GM12878 (cell line): ENCODE measurements at regions not wholly inside any gene's neighbourhood (a gene's known extent, or its start where the extent isn't known, plus 50 kb on each side); places are given as distances from the start of the nearest gene placed in this dataset.

Source experiments
- ATAC-seq: fragments of 200-7000 bp; cut with Tn5 transposase; 3 replicates; pipeline ENCODE4 v1.9.1; 2020; ENCODE audit warnings: mild to moderate bottlenecking, moderate library complexity
- BruUV-seq: library from RNA; stranded (reverse); fragments of 400-500 nt; replicated peaks from 2 replicates; lab custom pipeline; 2021; lab: Mats Ljungman, UMichigan
- CTCF ChIA-PET: fragments of 300-600 bp; sonication (Branson Sonifier 250); formaldehyde crosslinking; extraction: SDS; loops from one replicate; lab custom pipeline; 2021; ENCODE audit warnings: inconsistent platforms; lab: Yijun Ruan, JAX
- POLR2A ChIA-PET: fragments of 350-600 bp; formaldehyde crosslinking; extraction: SDS; loops from one replicate; lab custom pipeline; 2021; ENCODE audit warnings: inconsistent platforms; lab: Charles Lee
- RAD21 ChIA-PET: fragments of 300-600 bp; sonication (Branson Sonifier 250); formaldehyde crosslinking; loops from one replicate; lab custom pipeline; 2023; ENCODE audit warnings: antibody characterized with exemption; ENCODE audit not compliant: unreplicated experiment; lab: Charles Lee
- SMC1A ChIA-PET: fragments of 300-600 bp; sonication (Branson Sonifier 250); formaldehyde crosslinking; loops from one replicate; lab custom pipeline; 2023; ENCODE audit not compliant: unreplicated experiment, uncharacterized antibody; lab: Charles Lee
- DNase-seq: peaks from one replicate; pipeline ENCODE4 v3.0.0-alpha.2; 2011; ENCODE audit warnings: low read depth, low spot score
- FAIRE-seq: peaks from 3 replicates; lab custom pipeline; 2011; peaks lifted over from hg19 to GRCh38; lab: Jason Lieb, UNC
- H2AFZ ChIP-seq: 2 replicates; pipeline ENCODE4 v1.6.0; 2011; ENCODE audit warnings: low read depth, low read length, control low read depth; ENCODE audit not compliant: control insufficient read depth
- H3K27ac ChIP-seq: 2 replicates; pipeline ENCODE4 v1.5.1; 2011; ENCODE audit warnings: control low read depth; ENCODE audit not compliant: control insufficient read depth, insufficient read depth
- H3K27me3 ChIP-seq, 2 experiments: replicated peaks in 1 of 2; 2 replicates each; pipeline versions ENCODE4 v1.6.0 to v1.6.1; 2011; ENCODE audit warnings: low read length in 1 of 2; ENCODE audit not compliant: control insufficient read depth in 2 of 2, insufficient read depth in 2 of 2
- H3K36me3 ChIP-seq, 2 experiments: 2 replicates each; pipeline ENCODE4 v1.5.1; 2011; ENCODE audit warnings: low read length in 1 of 2; ENCODE audit not compliant: control insufficient read depth in 2 of 2, insufficient read depth in 2 of 2
- H3K4me1 ChIP-seq: 2 replicates; pipeline ENCODE4 v1.6.1; 2011; ENCODE audit warnings: mild to moderate bottlenecking, low read length, moderate library complexity, mixed read lengths; ENCODE audit not compliant: control insufficient read depth, insufficient read depth
- H3K4me2 ChIP-seq: 2 replicates; pipeline ENCODE4 v1.6.0; 2011; ENCODE audit warnings: control low read depth; ENCODE audit not compliant: control insufficient read depth, insufficient read depth
- H3K4me3 ChIP-seq: fragments of 200-600 bp; sonication (generic); 2 replicates; pipeline ENCODE4 v1.5.1; 2016
- H3K79me2 ChIP-seq: 2 replicates; pipeline ENCODE4 v1.6.0; 2011; ENCODE audit warnings: low read length; ENCODE audit not compliant: control insufficient read depth, insufficient read depth
- H3K9ac ChIP-seq: 2 replicates; pipeline ENCODE4 v1.8.0; 2011; ENCODE audit warnings: low read length, control low read depth, mixed read lengths; ENCODE audit not compliant: control insufficient read depth, insufficient read depth
- H3K9me3 ChIP-seq: replicated peaks from 3 replicates; pipeline ENCODE4 v1.5.1; 2011; ENCODE audit warnings: mild to moderate bottlenecking, low read length; ENCODE audit not compliant: control insufficient read depth, insufficient read depth
- H4K20me1 ChIP-seq: 2 replicates; pipeline ENCODE4 v1.6.0; 2011; ENCODE audit not compliant: control insufficient read depth, insufficient read depth
- CEBPB ChIP-seq, 2 experiments: fragments of 150-350 bp in 1 of 2; IDR thresholded peaks; 2 replicates each; pipeline ENCODE4 v1.6.1; 2012 to 2014; ENCODE audit warnings: low read depth in 2 of 2, low read length in 2 of 2, borderline replicate concordance in 1 of 2, inconsistent platforms in 1 of 2
- NFYA ChIP-seq: IDR thresholded peaks from 2 replicates; pipeline ENCODE4 v1.6.1; 2011; ENCODE audit warnings: low read depth, mild to moderate bottlenecking, low read length, improper control_type of control experiment, borderline replicate concordance
- PAX8 ChIP-seq: fragments of 450-650 bp; IDR thresholded peaks from 2 replicates; pipeline ENCODE4 v1.6.1; 2017; ENCODE audit warnings: mild to moderate bottlenecking, moderate library complexity
- SMARCA5 ChIP-seq: fragments of 450-650 bp; IDR thresholded peaks from 2 replicates; pipeline ENCODE4 v1.6.1; 2017; ENCODE audit warnings: mild to moderate bottlenecking
- SRF ChIP-seq, 2 experiments: IDR thresholded peaks; 2 replicates each; pipeline ENCODE4 v1.6.1; 2011; ENCODE audit warnings: low read depth in 2 of 2, low read length in 2 of 2, mild to moderate bottlenecking in 1 of 2, moderate library complexity in 1 of 2
- WGBS: methylation state at CpG from one replicate; pipeline ENCODE4 v1.1.6; 2016; ENCODE audit warnings: low lambda C conversion rate; ENCODE audit not compliant: insufficient replicate concordance, insufficient coverage; ENCODE audit errors: missing lambda C conversion rate; 5-methylcytosine and 5-hydroxymethylcytosine counted together
- in situ Hi-C: fragments of 300-500 bp; cut with MboI; formaldehyde crosslinking; loops from 9 replicates; pipeline ENCODE4 v1.14.3; 2018; ENCODE audit warnings: mixed read lengths
- intact Hi-C: fragments of 100-400 bp; cut with micrococcal nuclease; formaldehyde crosslinking; loops from one replicate; pipeline ENCODE4 v1.14.2; 2022; ENCODE audit not compliant: unreplicated experiment
- TF ChIP-seq, protein P1 (sequence below): fragments of 450-650 bp; IDR thresholded peaks from 2 replicates; pipeline ENCODE4 v1.6.1; 2014; ENCODE audit warnings: mild to moderate bottlenecking
- TF ChIP-seq, protein P2 (sequence below): fragments of 450-650 bp; IDR thresholded peaks from 2 replicates; pipeline ENCODE4 v1.6.1; 2017; ENCODE audit warnings: mild to moderate bottlenecking, low read depth, inconsistent platforms; ENCODE audit not compliant: poor library complexity, severe bottlenecking

DNA sequence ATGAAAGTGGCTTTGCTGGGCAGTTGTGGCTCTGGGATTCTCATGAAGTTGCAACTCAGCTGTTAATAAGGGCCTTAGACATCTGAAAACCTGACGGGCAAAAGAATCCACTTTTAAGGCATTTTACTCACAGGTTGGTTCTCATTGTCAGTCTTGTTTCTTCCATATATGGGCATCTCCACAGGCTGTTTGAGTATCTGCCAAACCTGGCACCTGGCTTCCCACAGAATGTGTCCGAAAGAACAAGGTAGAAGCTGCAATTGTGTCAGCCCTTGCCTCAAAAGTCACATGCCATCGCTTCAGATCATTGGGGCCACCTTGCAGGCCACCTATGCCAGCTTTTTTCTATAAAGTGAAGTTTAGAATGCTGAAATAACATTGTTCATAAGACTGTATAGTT lies 102.4 kb downstream of the KCTD12 start:
- Histone ChIP-seq H3K9me3 (no peaks in the 10 kb centered on the region), H3K4me2 (no peak overlapping the region), H3K36me3 (no peaks in the 10 kb centered on the region), H3K9ac (no peak overlapping the region), H3K27me3 (no peaks in the 10 kb centered on the region), H2AFZ (no peak overlapping the region), H3K79me2 (no peaks in the 10 kb centered on the region), H3K27ac (no peak overlapping the region), H3K4me1 (no peaks in the 10 kb centered on the region), H4K20me1 (no peaks in the 10 kb centered on the region), H3K4me3 (no peak overlapping the region)
- SMC1A ChIA-PET = interaction anchor here (0.9 kb wide), 1 partner anchor 29 kb away, joined by 3 read pairs; no protein-coding TSS in a partner anchor
- ATAC-seq = no peak
- intact Hi-C loops (no loop called here), in situ Hi-C loops (no loop called here)
- WGBS = 33% methylated on average over 3 of the region's 3 CpGs
- CTCF ChIA-PET = interaction anchor here (0.6 kb wide), 1 partner anchor 638 kb away, joined by 3 read pairs; no protein-coding TSS in a partner anchor
- RAD21 ChIA-PET = interaction anchor here (0.6 kb wide), 1 partner anchor 1085 kb away, joined by 3 read pairs; no protein-coding TSS in a partner anchor
- no peak for TF ChIP-seq SRF (IDR thresholded peaks at IDR 0.05; ENCODE audit: low read depth in 2 of 2, low read length in 2 of 2)
- no peak for DNase-seq
- FAIRE-seq = no peak
- no TSS peak for BruUV-seq
- POLR2A ChIA-PET = interaction anchor here (0.5 to 0.6 kb wide), 2 partner anchors 17 to 196 kb away, joined by 5 read pairs; no protein-coding TSS in a partner anchor

DNA sequence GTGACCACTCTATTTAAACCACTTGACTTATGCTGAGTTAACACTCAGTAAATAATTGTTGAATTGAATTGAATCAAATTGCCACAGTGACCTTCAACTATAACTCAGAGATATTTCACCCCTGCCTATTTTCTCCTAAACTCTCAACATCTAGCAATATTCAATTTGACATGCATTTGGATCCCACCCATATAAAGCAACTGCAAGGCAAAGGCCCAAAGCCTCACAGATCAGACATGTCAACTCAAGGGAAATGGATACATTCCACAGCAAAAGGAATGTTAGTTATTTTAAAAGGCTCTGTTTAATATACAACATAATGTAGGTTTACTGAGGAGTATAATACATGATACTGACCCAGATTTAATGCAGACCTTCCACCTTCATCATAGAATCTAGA lies 107.4 kb downstream of the KCTD12 start:
- TF ChIP-seq NFYA (no peak), SMARCA5 (no peak), CEBPB (IDR thresholded peaks at IDR 0.05; ENCODE audit: borderline replicate concordance in 1 of 2, low read depth in 2 of 2, low read length in 2 of 2) (no peak), PAX8 (no peak)
- TF ChIP-seq, protein P1, sequence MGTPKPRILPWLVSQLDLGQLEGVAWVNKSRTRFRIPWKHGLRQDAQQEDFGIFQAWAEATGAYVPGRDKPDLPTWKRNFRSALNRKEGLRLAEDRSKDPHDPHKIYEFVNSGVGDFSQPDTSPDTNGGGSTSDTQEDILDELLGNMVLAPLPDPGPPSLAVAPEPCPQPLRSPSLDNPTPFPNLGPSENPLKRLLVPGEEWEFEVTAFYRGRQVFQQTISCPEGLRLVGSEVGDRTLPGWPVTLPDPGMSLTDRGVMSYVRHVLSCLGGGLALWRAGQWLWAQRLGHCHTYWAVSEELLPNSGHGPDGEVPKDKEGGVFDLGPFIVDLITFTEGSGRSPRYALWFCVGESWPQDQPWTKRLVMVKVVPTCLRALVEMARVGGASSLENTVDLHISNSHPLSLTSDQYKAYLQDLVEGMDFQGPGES = no peak
- TF ChIP-seq, protein P2, sequence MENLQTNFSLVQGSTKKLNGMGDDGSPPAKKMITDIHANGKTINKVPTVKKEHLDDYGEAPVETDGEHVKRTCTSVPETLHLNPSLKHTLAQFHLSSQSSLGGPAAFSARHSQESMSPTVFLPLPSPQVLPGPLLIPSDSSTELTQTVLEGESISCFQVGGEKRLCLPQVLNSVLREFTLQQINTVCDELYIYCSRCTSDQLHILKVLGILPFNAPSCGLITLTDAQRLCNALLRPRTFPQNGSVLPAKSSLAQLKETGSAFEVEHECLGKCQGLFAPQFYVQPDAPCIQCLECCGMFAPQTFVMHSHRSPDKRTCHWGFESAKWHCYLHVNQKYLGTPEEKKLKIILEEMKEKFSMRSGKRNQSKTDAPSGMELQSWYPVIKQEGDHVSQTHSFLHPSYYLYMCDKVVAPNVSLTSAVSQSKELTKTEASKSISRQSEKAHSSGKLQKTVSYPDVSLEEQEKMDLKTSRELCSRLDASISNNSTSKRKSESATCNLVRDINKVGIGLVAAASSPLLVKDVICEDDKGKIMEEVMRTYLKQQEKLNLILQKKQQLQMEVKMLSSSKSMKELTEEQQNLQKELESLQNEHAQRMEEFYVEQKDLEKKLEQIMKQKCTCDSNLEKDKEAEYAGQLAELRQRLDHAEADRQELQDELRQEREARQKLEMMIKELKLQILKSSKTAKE = no peak
- TF ChIP-seq, all 136 proteins: peak for 0
- Histone ChIP-seq H2AFZ (no peak overlapping the region), H3K79me2 (no peaks in the 10 kb centered on the region), H3K36me3 (no peaks in the 10 kb centered on the region), H3K27me3 (no peaks in the 10 kb centered on the region), H3K9ac (no peak overlapping the region), H3K27ac (no peak overlapping the region), H3K4me3 (no peak overlapping the region), H3K4me1 (no peaks in the 10 kb centered on the region), H3K9me3 (no peaks in the 10 kb centered on the region), H4K20me1 (no peaks in the 10 kb centered on the region), H3K4me2 (no peak overlapping the region)
- ATAC-seq = no peak
- ChIA-PET RAD21 (no interaction called here), CTCF (no interaction called here), SMC1A (no interaction called here), POLR2A (no interaction called here)
- no peak for DNase-seq
- in situ Hi-C loops = no loop called here
- BruUV-seq = no TSS peak
- FAIRE-seq = no peak
- intact Hi-C loops = no loop called here
